Activated B cell treated with CpG ODN at 0.5 μM for 24 hours (primary cell): ENCODE measurements at regions not wholly inside any gene's neighbourhood (a gene's known extent, or its start where the extent isn't known, plus 50 kb on each side); places are given as distances from the start of the nearest gene placed in this dataset.

Source experiments
- ATAC-seq: fragments of 200-7000 bp; cut with Tn5 transposase; one replicate; pipeline ENCODE4 v1.10.0; 2021; ENCODE audit warnings: low read depth, mild to moderate bottlenecking, moderate library complexity
- CTCF ChIA-PET: fragments of 350-600 bp; sonication (Branson Sonifier 250); formaldehyde crosslinking; loops from one replicate; lab custom pipeline; 2021; ENCODE audit warnings: antibody characterized with exemption; lab: Charles Lee
- POLR2A ChIA-PET: fragments of 350-600 bp; sonication (Branson Sonifier 250); formaldehyde crosslinking; loops from one replicate; lab custom pipeline; 2021; ENCODE audit warnings: antibody characterized with exemption; lab: Charles Lee
- DNase-seq: peaks from one replicate; pipeline ENCODE4 v3.0.0; 2022
- H3K27ac Mint-ChIP-seq: one replicate; pipeline ENCODE4 v1.8.0; 2020; ENCODE audit warnings: mixed read lengths
- H3K27me3 Mint-ChIP-seq: one replicate; pipeline ENCODE4 v1.8.0; 2021; ENCODE audit warnings: mixed read lengths
- H3K36me3 Mint-ChIP-seq: one replicate; pipeline ENCODE4 v1.8.0; 2021; ENCODE audit warnings: low read depth, mixed read lengths
- H3K4me1 Mint-ChIP-seq: one replicate; pipeline ENCODE4 v1.8.0; 2021; ENCODE audit warnings: mixed read lengths
- H3K4me3 Mint-ChIP-seq: one replicate; pipeline ENCODE4 v1.8.0; 2020; ENCODE audit warnings: mild to moderate bottlenecking, mixed read lengths
- H3K9me3 Mint-ChIP-seq: one replicate; pipeline ENCODE4 v1.8.0; 2020; ENCODE audit warnings: mixed read lengths
- intact Hi-C: fragments of 100-400 bp; cut with micrococcal nuclease; formaldehyde crosslinking; loops from one replicate; pipeline ENCODE4 v1.15.1; 2024
- TF ChIP-seq, protein P1 (sequence below): fragments of 200-600 bp; IDR thresholded peaks from one replicate; pipeline ENCODE4 v1.8.0; 2022; ENCODE audit warnings: antibody characterized with exemption, mild to moderate bottlenecking

DNA sequence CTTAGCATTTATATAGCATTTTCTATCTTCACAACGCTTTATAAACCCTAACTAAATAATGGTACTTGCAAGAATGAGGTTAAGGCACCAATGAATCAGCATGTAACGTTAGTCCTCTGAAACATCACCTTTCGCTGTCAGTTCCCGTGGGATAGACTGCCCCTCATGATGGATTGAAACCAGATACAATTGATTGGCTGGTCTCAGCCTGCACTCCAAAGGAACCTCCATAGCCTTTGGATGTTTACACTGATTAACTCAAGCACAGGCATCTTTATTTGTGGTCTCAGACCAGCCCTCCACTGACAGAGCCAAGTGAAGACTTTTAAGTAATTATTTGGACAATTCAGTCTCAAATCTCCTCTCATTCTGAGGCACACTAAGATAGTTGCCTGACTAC is 1339.4 kb upstream of the WWC1 start:
- Mint-ChIP-seq H3K4me1 (no peaks in the 10 kb centered on the region), H3K4me3 (no peak overlapping the region), H3K27ac (no peak overlapping the region), H3K36me3 (no peaks in the 10 kb centered on the region), H3K9me3 (peaks cover 8% of the 10 kb centered on the region), H3K27me3 (no peaks in the 10 kb centered on the region)
- ATAC-seq (no peak), DNase-seq (no peak)
- intact Hi-C loops = no loop called here
- TF ChIP-seq, protein P1, sequence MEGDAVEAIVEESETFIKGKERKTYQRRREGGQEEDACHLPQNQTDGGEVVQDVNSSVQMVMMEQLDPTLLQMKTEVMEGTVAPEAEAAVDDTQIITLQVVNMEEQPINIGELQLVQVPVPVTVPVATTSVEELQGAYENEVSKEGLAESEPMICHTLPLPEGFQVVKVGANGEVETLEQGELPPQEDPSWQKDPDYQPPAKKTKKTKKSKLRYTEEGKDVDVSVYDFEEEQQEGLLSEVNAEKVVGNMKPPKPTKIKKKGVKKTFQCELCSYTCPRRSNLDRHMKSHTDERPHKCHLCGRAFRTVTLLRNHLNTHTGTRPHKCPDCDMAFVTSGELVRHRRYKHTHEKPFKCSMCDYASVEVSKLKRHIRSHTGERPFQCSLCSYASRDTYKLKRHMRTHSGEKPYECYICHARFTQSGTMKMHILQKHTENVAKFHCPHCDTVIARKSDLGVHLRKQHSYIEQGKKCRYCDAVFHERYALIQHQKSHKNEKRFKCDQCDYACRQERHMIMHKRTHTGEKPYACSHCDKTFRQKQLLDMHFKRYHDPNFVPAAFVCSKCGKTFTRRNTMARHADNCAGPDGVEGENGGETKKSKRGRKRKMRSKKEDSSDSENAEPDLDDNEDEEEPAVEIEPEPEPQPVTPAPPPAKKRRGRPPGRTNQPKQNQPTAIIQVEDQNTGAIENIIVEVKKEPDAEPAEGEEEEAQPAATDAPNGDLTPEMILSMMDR = no peak
- ChIA-PET POLR2A (no interaction called here), CTCF (no interaction called here)

- ChIA-PET POLR2A (no interaction called here), CTCF (no interaction called here)
- intact Hi-C loops = no loop called here
- DNase-seq (no peak), ATAC-seq (no peak)
- Mint-ChIP-seq H3K36me3 (no peaks in the 10 kb centered on the region), H3K27me3 (no peaks in the 10 kb centered on the region), H3K4me1 (no peaks in the 10 kb centered on the region), H3K9me3 (peaks cover 4% of the 10 kb centered on the region), H3K27ac (no peak overlapping the region), H3K4me3 (no peak overlapping the region)
- TF ChIP-seq, protein P1 = no peak
Observed at GRCh38 chr5:166957782-166958181, 1333.7 kb upstream of the WWC1 start.

- CTCF ChIA-PET = no interaction called here
- Mint-ChIP-seq H3K9me3 (peaks cover 4% of the 10 kb centered on the region), H3K27ac (no peak overlapping the region), H3K4me1 (no peaks in the 10 kb centered on the region), H3K4me3 (no peak overlapping the region), H3K36me3 (no peaks in the 10 kb centered on the region), H3K27me3 (no peaks in the 10 kb centered on the region)
- POLR2A ChIA-PET = no interaction called here
- DNase-seq (no peak), ATAC-seq (no peak)
- TF ChIP-seq, protein P1 = no peak
- intact Hi-C loops = no loop called here
Observed at GRCh38 chr5:166959766-166960165, 1331.7 kb upstream of the WWC1 start.

DNA sequence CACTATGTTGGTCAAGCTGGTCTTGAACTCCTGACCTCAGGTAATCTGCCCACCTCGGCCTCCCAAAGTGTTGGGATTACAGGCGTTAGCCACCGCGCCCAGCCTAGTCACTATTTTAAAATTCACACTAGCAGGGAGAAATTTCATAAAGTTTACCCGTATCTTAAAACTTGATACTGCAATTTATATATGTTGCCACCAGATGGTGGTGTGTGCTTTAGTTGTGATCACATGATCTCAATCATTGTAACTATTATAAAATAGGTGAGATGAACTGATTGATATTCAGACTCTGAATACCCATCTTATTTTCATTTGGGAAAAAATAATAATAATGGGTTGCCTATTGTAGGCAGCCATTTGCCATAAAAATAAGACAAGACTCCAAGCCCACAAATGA is 1330.4 kb upstream of the WWC1 start:
- DNase-seq (no peak), ATAC-seq (no peak)
- TF ChIP-seq, protein P1 = no peak
- H3K36me3 Mint-ChIP-seq = no peaks in the 10 kb centered on the region
- ChIA-PET POLR2A (no interaction called here), CTCF (no interaction called here)
- peaks cover 4% of the 10 kb centered on the region for H3K9me3 Mint-ChIP-seq
- no peak overlapping the region for H3K4me3 Mint-ChIP-seq
- intact Hi-C loops = no loop called here
- no peaks in the 10 kb centered on the region for H3K27me3 Mint-ChIP-seq
- H3K27ac Mint-ChIP-seq = no peak overlapping the region
- H3K4me1 Mint-ChIP-seq = no peaks in the 10 kb centered on the region

GRCh38 chr5:166961913-166962312 is 1329.5 kb upstream of the WWC1 start:
- ChIA-PET CTCF (no interaction called here), POLR2A (no interaction called here)
- ATAC-seq (no peak), DNase-seq (no peak)
- Mint-ChIP-seq H3K27ac (no peak overlapping the region), H3K9me3 (no peaks in the 10 kb centered on the region), H3K4me1 (no peaks in the 10 kb centered on the region), H3K36me3 (no peaks in the 10 kb centered on the region), H3K27me3 (no peaks in the 10 kb centered on the region), H3K4me3 (no peak overlapping the region)
- TF ChIP-seq, protein P1 = no peak
- intact Hi-C loops = no loop called here
